OCI-LY1 (cell line): ENCODE measurements at regions not wholly inside any gene's neighbourhood (a gene's known extent, or its start where the extent isn't known, plus 50 kb on each side); places are given as distances from the start of the nearest gene placed in this dataset.

Source experiments
- H2AFZ ChIP-seq: fragments of 200-600 bp; sonication (generic), shearing (Covaris generic); 2 replicates; pipeline ENCODE4 v1.6.0; 2014; ENCODE audit warnings: antibody characterized with exemption, mild to moderate bottlenecking, low read length
- H3F3A ChIP-seq: fragments of 200-600 bp; sonication (generic), shearing (Covaris generic); 2 replicates; pipeline ENCODE4 v1.6.0; 2014; ENCODE audit warnings: mild to moderate bottlenecking, antibody characterized with exemption, low read length, moderate library complexity; ENCODE audit not compliant: insufficient read depth
- H3K27ac ChIP-seq: fragments of 200-600 bp; sonication (generic); 2 replicates; pipeline ENCODE4 v1.5.1; 2014; ENCODE audit warnings: low read length, mixed run types, mild to moderate bottlenecking, low read depth; ENCODE audit not compliant: poor library complexity, severe bottlenecking
- H3K27me3 ChIP-seq: fragments of 200-600 bp; sonication (generic); 2 replicates; pipeline ENCODE4 v1.6.0; 2014; ENCODE audit warnings: antibody characterized with exemption, mild to moderate bottlenecking, low read length, moderate library complexity; ENCODE audit not compliant: insufficient read depth
- H3K36me3 ChIP-seq: fragments of 200-600 bp; sonication (generic); 2 replicates; pipeline ENCODE4 v1.6.1; 2014; ENCODE audit warnings: mild to moderate bottlenecking, antibody characterized with exemption, low read length, moderate library complexity, mixed read lengths; ENCODE audit not compliant: insufficient read depth
- H3K4me1 ChIP-seq: fragments of 200-600 bp; sonication (generic); 2 replicates; pipeline ENCODE4 v1.5.1; 2014; ENCODE audit warnings: mild to moderate bottlenecking, low read length, moderate library complexity; ENCODE audit not compliant: insufficient read depth, severe bottlenecking
- H3K4me2 ChIP-seq: fragments of 200-600 bp; sonication (generic), shearing (Covaris generic); 2 replicates; pipeline ENCODE4 v1.6.1; 2014; ENCODE audit warnings: low read length
- H3K4me3 ChIP-seq: fragments of 200-600 bp; sonication (generic); 2 replicates; pipeline ENCODE4 v1.5.1; 2014; ENCODE audit warnings: low read length, low read depth, mild to moderate bottlenecking, mixed read lengths; ENCODE audit not compliant: poor library complexity, severe bottlenecking
- H3K79me2 ChIP-seq: fragments of 200-600 bp; shearing (Covaris generic); 2 replicates; pipeline ENCODE4 v1.6.1; 2016; ENCODE audit warnings: mixed run types, low read length, mixed read lengths; ENCODE audit not compliant: insufficient read depth
- H3K9ac ChIP-seq: fragments of 200-600 bp; sonication (generic), shearing (Covaris generic); 2 replicates; pipeline ENCODE4 v1.6.1; 2014; ENCODE audit warnings: mild to moderate bottlenecking, low read length, mixed read lengths
- H3K9me2 ChIP-seq: fragments of 200-600 bp; sonication (generic), shearing (Covaris generic); 2 replicates; pipeline ENCODE4 v1.6.1; 2014; ENCODE audit warnings: low read depth, mild to moderate bottlenecking, low read length, mixed read lengths
- H3K9me3 ChIP-seq: fragments of 200-600 bp; shearing (Covaris generic); 2 replicates; pipeline ENCODE4 v1.6.1; 2014; ENCODE audit warnings: low read length, mixed read lengths
- H4K20me1 ChIP-seq: fragments of 200-600 bp; sonication (generic), shearing (Covaris generic); 2 replicates; pipeline ENCODE4 v1.6.0; 2016; ENCODE audit warnings: mild to moderate bottlenecking, low read length; ENCODE audit not compliant: insufficient read depth
- CTCF ChIP-seq: fragments of 200-600 bp; sonication (generic), shearing (Covaris generic); IDR thresholded peaks from 2 replicates; pipeline ENCODE4 v1.5.1; 2017; ENCODE audit warnings: mild to moderate bottlenecking, antibody characterized with exemption, low read length, moderate library complexity, mixed read lengths
- EZH2 ChIP-seq: fragments of 200-600 bp; sonication (generic), shearing (Covaris generic); IDR thresholded peaks from 2 replicates; pipeline ENCODE4 v1.8.0; 2017; ENCODE audit warnings: borderline replicate concordance, mixed run types, mild to moderate bottlenecking, antibody characterized with exemption, low read length, moderate library complexity, mixed read lengths

DNA sequence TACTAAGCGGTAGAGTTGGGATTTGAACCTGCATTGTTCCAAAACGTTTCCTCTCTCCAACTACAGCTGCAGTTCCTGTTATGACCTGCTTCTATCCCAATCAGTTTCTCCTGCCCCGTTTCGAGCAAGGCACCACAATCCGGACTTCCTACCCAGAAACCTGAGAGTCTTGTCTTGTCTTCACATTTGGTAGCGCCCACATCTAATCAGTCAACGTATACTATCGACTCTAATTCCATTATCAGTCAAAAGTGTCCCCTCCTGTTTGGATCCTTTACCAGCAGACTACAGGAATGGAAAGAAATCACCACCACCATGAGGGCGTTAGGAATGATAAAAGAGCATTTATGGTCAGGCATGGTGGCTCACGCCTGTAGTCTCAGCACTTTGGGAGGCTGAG is 124.6 kb downstream of the AXIN2 start:
- Histone ChIP-seq H3K27ac (no peak overlapping the region), H3K4me2 (no peak overlapping the region), H3K79me2 (no peaks in the 10 kb centered on the region), H2AFZ (no peak overlapping the region), H4K20me1 (no peaks in the 10 kb centered on the region), H3F3A (no peaks in the 10 kb centered on the region), H3K4me3 (no peak overlapping the region), H3K9me2 (no peaks in the 10 kb centered on the region), H3K27me3 (no peaks in the 10 kb centered on the region), H3K9ac (no peak overlapping the region), H3K9me3 (no peaks in the 10 kb centered on the region), H3K36me3 (no peaks in the 10 kb centered on the region), H3K4me1 (no peaks in the 10 kb centered on the region)
- TF ChIP-seq CTCF (no peak), EZH2 (no peak)

GRCh38 chr17:65434878-65435277 is 126.6 kb downstream of the AXIN2 start:
- Histone ChIP-seq H3K27me3 (no peaks in the 10 kb centered on the region), H3K4me1 (no peaks in the 10 kb centered on the region), H3K36me3 (no peaks in the 10 kb centered on the region), H3K4me3 (no peak overlapping the region), H3K9ac (no peak overlapping the region), H3K27ac (no peak overlapping the region), H3K9me2 (no peaks in the 10 kb centered on the region), H2AFZ (no peak overlapping the region), H3K79me2 (no peaks in the 10 kb centered on the region), H3K9me3 (no peaks in the 10 kb centered on the region), H3F3A (no peaks in the 10 kb centered on the region), H3K4me2 (no peak overlapping the region), H4K20me1 (no peaks in the 10 kb centered on the region)
- no peak for TF ChIP-seq CTCF
- TF ChIP-seq EZH2 = no peak

DNA sequence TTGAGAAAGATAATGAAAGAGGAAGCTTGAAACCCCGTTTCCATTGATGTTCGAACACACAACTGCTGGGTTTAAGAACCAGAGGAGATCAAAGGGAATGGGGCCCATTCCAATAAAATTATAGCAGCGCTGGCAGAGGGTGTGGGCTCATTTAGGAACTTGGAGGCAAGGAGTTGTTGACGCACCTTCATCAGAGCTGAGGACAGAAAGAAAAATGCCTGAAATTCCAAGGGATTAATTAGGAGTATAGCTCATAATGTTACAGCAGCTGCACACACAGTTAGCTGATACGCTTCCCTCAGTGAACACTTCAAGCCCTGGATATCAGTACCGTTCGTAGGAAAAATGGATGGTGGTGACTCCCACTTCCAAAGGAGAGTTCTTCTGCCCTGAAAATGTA is 127.2 kb downstream of the AXIN2 start:
- Histone ChIP-seq H3K4me2 (no peak overlapping the region), H3K4me1 (no peaks in the 10 kb centered on the region), H3K27me3 (no peaks in the 10 kb centered on the region)

More for the DNA sequence above, 127.2 kb downstream of the AXIN2 start:
- no peak overlapping the region for H2AFZ ChIP-seq
- no peak overlapping the region for H3K27ac ChIP-seq
- TF ChIP-seq EZH2 (no peak), CTCF (no peak)
- no peaks in the 10 kb centered on the region for H4K20me1 ChIP-seq
- no peak overlapping the region for H3K4me3 ChIP-seq
- H3K79me2 ChIP-seq = no peaks in the 10 kb centered on the region
- H3F3A ChIP-seq = no peaks in the 10 kb centered on the region
- H3K9me3 ChIP-seq = no peaks in the 10 kb centered on the region
- H3K9ac ChIP-seq = no peak overlapping the region
- no peaks in the 10 kb centered on the region for H3K36me3 ChIP-seq
- no peaks in the 10 kb centered on the region for H3K9me2 ChIP-seq
